HPDE6-E6E7 (cell line): ENCODE measurements at regions not wholly inside any gene's neighbourhood (a gene's known extent, or its start where the extent isn't known, plus 50 kb on each side); places are given as distances from the start of the nearest gene placed in this dataset.
"Not testable (repeated sequence)": the region's sequence is repeated elsewhere in the genome, so short reads cannot be mapped to it uniquely, and the experiment has no call there.

ENCODE experiments used
- DNase-seq: peaks from one replicate; pipeline ENCODE4 v3.0.0; 2011; ENCODE audit warnings: missing footprints; ENCODE audit errors: extremely low spot score

DNA sequence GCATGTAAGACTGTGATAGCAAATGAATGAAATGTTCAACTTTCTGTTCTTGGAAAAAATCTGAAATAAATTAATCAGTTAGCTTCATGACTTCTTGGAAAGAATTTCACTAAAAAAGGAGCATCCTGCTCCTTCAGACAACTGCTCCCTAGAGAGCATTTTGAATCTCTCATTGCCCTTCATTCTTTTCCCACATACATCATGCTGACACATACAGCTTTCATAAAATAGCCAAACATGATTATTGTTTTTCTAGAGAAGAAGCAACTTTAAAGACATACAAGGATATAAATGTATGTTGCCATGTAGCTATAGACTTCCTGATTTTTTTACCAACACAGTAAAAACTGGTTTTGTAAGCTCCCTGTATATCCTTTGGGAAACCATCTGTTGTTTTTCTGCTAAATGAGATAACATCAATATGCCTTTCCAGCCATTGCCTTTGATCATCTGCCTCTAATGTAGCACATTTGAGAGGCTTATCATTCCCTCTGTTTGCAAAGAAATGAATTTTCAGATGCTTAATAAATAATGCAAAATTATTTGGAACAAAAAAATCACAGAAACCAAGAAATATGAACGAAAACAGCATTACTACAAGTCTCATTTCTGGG lies 248.2 kb upstream of the GPR149 start:
- DNase-seq = no peak

DNA sequence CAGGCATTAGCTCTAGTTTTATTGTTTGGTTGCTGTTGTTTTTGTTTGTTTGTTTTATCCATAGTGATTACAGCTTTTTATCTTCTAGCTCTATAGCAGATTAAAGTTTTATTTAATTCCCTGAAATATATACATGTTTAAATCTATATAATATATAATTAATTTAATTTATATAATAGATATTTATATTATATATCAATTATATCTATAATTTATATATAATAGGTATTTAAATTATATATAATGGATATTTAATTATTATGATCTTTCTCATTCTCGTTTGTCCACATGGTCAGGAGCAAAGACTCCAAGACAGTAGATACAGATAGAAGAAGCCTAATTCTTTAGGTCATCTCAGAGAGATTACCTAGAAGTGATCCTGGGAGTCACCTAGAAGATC lies 238.8 kb upstream of the GPR149 start:
- DNase-seq = no peak

GRCh38 chr3:154668187-154668586 lies 238.2 kb upstream of the GPR149 start:
- no peak for DNase-seq

DNA sequence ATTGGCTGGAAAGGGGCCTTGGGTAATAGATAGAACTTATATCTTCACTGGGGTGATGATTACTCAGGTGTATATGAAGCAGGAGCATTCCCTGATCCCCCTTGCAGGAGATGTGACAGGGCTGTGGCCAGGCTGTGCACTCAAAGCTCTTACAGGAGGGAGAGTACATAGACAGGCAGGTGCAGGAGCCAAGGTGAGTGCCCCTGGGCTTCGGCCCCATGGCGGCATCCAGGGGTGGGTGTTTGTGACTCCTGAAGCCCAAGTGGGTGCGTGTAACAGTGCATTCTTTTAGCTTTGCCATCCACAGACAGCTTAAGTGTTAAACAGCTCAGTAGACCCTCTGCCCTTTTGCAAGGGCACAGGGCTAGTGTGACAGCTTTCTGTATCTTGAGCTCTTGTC lies 236.6 kb upstream of the GPR149 start:
- DNase-seq = no peak

GRCh38 chr3:154664714-154665113 lies 234.7 kb upstream of the GPR149 start:
- no peak for DNase-seq

DNA sequence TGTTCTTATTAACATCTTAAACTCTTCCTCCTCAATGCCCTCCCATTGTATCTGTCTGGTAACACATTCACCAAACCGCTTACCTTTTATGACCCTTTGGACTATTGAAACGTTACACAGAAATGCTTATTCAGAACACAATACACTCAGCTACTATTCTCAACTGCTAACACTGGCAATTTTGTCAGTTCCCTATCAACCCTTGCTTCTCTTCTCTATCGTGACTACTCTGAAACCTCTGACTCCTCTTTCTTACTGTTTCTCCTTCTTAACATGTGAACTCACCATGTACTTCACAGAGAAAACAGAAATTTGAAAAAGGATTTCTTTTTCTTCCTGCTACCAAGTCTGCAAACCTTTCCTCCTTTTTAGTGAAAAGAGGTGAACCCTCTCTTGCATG lies 232.9 kb upstream of the GPR149 start:
- no peak for DNase-seq

DNA sequence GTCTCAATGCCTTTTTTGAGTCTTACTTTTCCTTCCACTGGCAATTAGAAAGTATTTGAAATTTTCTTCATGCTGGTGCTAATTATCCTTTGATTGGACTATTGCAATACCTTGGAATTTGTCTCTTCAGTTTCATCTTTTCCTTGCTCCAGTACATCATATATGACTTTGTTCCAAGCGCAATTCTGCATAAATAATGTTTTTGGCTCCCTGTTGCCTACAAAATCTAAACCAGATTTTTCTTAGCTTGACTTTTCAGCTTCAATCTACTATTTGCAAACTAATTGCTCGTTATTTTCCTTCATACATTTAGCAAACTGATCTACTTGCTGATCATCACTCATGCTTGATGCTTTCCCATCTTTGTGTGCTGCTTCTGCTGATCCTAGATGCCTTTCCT lies 230.8 kb upstream of the GPR149 start:
- DNase-seq = no peak

DNA sequence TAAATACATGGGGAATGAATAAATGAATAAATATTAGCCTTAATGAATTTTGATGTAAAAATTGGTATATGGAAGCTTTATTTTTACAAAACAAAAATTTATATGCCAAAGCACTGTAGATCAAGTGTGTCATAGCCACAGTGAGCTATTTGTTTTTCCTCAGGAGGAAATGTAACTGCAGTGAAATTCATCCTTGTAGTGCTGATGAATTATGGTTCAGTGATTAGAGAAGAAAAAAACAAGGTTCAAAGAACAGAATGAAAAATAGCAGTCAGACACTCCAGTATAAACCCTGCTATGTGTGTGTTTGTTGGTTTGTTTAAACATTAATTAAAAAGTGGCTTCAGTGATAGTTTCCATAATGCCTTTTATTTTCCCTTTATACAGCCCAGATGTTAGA lies 228.0 kb upstream of the GPR149 start:
- no peak for DNase-seq

DNA sequence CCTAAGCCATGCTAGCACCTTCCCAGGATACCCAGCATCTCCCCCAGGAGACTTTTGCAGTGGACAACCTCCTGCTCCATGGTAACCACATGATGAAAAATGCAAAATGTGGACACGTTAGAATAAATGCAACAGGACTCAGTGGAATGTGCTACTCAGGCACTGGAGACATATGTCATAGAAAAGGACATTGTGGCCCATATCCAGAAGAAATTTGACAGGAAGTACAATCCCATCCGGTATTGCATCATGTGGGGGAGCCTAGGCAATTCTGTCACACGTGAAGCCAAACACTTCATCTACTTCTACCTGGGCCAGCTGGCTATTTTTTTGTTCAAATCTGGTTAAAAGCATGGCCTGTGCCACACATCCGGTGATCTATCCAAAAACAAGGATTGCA lies 227.2 kb upstream of the GPR149 start:
- no peak for DNase-seq

GRCh38 chr3:154656486-154656885 lies 226.5 kb upstream of the GPR149 start:
- DNase-seq = no peak

DNA sequence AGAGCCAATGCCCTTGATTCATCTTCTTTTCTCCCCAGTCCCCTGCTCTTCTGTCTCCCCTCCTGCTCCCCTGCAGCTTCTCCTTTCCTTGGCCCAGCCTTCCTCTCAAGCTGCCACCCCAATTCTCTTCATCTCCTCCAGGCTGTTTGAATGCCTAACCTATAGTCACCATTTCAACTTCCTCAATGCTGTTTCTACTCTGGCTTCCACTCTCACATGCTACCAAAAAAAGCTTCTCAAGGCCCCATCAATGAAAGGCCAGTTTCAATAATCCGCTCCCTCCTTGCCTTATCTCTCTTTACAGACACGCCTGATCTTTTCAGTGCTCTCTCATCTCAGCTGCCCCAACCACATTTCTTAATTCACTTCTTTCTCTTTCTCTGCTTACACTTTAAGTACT lies 212.2 kb upstream of the GPR149 start:
- DNase-seq = no peak

GRCh38 chr3:154625756-154626155 lies 195.8 kb upstream of the GPR149 start:
- DNase-seq = no peak

GRCh38 chr3:154619621-154620020 lies 189.6 kb upstream of the GPR149 start:
- not testable (repeated sequence) for DNase-seq

DNA sequence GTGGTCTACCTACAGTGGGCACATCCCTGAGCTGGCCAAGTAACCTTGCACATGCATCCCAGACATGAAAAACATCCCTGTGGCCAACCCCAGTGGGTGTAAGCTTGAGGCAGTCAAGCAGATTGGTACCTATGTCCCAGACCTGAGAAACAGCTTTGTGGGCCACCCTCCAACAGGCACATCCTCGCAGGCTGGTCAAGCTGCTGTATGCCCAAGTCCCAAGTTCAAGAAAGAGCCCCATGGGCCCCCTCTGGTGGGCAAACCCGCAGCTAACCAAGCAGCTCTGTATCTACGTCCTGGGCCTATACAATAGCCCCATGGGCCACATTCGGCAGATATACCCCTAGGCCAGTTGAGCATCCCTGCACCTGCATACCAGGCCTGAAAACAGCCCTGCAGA lies 186.3 kb upstream of the GPR149 start:
- no peak for DNase-seq

DNA sequence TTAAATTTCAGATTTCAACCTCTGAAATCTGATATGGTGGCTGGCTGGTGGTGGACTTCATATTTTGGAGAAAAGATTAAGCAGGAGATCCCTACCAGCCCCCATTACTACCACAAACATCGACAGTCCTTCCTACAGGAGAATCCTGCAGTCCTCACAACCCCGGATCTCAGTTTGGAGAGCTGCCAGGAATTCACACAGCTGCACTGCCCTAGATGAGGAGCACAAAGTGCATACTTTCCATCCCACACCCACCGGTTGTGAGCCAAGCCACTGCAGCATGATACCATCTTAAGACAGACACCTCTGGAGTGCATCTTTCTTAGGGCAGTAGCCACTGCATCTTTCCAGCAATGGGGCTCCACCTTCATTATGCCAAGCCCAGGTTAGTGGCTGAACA lies 185.5 kb upstream of the GPR149 start:
- DNase-seq = no peak

DNA sequence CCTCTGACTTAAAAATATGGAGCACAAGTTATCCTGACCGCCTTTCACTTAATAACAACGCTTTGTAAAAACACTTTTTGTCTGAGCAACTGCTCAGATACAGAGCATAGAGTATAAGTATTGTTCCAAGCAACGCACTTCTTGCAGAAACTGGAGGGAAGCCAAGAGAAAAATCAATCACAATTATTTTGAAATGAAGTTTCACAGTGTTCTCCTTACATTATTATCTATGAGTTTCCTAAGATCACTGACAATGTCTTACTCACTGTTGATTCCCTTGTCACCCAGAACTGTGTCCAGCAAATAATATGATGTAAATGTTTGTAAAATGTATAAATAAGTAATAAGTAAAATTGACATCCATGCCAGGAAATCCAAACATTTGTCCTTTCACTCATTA lies 184.6 kb upstream of the GPR149 start:
- DNase-seq = no peak

DNA sequence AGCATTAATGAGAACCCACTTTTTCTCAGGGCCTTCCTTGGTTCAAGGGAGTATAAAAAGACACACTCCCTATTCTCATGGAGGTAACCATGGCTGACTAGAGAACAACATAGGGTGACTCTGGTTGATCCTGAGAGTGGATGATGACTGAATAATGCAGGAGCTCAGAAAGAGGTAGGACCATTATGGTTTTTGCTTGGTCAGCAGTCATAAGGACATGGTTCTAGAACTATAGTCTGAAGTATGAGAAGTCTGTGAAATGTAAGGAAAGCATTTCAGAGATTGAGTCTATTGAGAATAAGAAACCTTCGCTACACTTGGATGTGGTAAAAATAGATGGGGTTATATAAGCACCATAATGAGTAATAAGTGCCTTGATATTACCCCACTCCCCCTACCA lies 184.1 kb upstream of the GPR149 start:
- DNase-seq = no peak

DNA sequence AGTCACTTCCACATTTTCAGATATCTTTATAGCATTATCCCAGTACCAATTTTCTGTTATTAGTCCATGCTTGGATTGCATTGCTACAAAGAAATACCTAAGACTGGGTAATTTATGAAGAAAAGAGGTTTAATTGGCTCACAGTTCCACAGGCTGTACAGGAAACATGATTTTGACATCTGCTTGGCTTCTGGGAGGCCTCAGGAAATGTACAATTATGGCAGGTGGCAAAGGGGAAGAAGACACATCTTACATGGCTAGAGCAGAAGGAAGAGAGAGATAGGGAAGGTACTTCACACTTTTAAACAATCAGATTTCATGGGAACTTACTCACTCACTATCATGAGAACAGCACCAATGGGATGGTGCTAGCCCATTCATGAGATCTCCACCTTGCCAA lies 172.3 kb upstream of the GPR149 start:
- no peak for DNase-seq

- no peak for DNase-seq
Measured at GRCh38 chr3:154598166-154598565, 168.2 kb upstream of the GPR149 start.

DNA sequence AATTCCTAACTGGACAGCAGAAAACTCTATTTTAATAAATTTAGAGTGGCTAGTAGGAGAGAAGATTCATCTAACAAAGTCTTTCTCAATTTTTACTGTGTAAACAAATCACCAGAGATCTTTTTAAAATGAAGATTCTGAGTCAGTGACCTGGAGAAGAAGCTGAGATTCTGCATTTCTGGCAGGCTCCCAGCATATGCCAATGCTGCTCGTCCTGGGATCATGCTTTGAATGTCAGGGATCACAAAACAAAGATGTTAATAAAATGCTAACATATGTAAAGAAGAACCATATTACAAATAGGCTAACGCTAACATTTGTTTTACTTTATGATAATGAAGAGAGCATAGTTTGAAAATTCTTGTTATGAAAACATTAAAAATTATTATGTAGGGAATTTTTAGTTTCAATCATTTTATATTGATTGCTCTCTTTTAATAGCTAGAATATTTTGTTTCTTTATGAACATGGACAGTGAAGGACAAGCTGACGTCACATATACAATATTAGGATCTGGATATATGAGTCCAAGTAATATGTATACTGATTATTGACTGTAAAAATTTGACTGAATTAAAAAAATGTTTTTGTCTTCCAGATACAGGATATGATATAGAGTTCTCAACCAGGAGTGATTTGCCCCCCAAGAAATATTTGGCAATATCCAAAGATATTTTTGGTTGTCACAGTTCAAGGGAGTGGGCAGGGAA lies 160.8 kb upstream of the GPR149 start:
- DNase-seq = no peak

GRCh38 chr3:154588831-154589230 lies 158.8 kb upstream of the GPR149 start:
- DNase-seq = no peak

DNA sequence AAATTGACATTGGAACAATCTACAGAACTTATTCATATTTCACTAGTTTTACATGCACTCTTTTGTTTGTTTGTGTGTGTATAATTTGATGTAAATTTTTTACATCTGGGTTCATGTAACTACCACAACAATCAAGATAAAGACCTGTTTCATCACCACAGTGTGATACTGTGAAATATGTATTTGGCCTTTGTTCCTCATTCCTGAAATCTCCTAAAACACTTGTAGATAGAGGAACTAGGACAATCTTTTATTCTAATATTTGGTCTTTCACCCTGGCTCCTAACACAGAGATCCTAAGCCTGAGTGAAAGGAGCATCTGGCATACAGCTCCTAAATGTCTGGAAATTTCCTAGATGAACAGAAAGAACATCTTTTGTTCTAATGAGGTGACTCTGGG lies 155.0 kb upstream of the GPR149 start:
- DNase-seq = no peak

- no peak for DNase-seq
Measured at GRCh38 chr3:154584041-154584440, 154.1 kb upstream of the GPR149 start.

DNA sequence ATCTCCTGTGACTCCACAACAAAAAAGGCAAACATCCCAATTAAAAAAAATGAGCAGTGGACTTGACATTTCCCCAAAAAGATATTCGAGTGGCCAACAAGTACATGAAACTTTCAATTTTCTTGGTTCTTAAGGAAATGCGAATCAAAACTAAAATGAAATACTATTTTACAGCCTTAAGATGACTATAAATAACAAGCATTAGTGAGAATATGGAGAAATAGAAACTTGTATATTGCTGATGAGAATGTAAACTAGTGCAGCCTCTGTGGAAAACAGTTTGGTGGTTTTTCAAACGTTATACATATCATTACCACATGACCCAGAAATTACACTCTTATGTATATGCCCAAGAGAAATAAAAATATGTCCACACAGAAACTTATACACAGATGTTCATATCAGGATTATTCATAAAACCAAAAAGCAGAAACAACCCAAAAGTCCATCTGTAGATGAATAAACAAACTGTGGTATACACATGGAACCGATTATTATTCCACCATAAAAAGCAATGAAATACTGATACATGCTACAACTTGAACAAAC lies 153.2 kb upstream of the GPR149 start:
- DNase-seq = no peak
